ENCODE measurements at regions not wholly inside any gene's neighbourhood (a gene's known extent, or its start where the extent isn't known, plus 50 kb on each side); places are given as distances from the start of the nearest gene placed in this dataset.

DNA sequence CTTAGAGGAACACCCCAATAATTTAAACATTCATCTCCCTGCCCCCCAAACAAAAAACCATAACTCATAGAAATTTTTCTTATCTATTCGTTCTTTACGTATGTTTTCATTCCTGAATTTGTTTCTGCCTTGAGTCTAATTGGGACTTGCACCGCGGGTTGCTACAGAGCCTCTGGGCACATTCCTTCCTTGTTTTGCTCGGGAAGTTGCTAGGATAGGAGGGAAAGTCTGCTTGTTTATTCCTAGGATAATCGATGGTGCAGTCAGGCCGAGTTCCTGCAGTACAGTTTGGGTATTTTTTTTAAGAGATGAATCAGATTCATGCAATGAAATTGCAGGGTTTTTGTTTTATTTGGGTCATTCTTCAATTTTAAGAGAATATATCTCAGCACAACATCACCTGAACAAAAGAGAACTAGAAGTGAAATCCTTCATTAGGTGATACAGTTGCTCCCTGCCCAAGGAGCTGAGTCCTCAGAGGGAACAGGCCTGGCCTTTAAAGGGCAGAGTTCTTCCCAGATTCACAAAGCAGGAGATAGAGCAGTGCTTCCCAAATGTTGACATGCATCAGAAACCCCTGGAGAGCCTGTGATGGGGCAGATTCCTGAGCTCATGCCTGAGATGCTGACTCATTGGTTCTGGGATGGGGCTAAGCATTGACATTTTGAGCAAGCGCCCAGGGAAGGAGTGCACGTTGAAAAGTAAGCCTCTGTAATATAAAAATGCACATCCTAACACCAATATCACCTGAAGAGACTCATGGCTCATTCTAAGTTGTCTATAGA is 114.9 kb upstream of the FAM9B start:
- no peak for DNase-seq

DNA sequence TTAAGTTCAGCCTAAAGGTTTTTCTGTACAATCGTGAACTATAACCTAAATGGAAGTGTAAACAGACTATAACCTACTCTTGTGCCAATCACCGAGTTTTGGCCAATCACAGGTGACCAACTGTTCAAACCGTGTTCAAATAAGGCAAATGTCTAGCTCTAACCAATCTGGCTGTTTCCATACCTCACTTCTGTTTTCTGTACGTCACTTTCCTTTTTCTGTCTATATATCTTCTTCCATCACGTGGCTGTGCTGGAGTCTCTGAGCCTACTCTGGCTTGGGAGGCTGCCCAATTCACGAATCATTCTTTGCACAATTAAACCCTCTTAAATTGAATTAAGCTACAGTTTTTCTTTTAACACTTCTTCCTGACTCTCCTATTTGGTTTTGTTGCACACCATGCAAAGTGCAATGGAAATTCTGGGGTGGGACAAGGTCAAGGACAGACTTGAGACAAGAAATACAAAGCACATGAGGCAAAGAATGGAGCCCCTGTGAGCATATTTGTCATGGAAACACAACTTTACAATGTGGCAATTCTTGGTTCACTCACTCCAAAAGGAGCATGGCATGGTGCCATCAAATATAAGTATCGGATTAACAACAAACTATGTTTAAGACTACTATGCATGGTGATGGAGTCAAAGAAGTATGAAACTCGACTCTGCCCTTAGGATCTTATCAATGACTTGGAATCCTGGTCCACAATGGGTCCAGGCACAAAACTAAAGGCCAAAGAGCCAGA is 115.7 kb upstream of the FAM9B start:
- no peak for DNase-seq

DNA sequence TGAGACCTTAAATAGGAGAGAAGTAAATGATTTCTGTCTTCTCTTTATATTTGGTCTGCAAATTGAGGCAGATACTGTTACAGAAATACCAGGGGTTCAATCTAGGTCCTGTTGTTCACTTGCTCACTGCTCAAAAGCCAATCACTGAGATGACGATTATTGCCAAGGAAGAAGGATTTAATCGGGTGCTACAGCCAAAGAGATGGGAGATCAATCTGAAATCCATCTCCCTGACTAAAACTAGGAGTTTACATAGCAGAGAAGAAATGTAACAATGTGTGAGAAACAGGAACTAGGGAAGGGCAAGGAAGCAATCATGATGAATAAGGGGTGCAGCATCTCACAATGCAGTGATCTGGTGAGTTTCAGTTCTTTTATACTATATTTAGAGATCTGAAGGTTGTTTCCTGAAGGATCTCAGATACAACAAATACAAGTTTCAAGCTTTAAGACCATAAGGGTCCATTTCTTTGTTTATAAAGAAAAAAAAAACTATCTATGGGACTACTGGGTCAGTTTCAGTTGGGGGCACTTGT is 117.9 kb upstream of the FAM9B start:
- DNase-seq = no peak

DNA sequence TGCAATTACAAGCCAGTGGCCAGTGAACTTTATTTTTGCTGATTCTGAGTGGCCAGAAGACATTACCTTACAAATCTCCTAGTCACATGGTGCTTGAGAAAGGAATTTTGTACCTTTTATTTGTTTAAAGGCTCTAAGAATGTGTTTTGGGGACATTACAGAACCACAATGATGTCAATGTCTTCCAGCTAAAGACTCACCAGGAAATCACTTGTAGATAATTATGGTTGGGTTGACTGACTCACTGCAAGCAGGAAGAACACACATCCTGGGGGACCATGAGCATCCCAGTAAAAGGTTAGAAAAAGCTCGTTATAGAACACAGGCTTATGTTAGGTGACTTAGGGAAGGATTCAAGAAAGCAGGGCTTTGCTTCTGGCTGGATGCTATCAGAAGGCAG is 119.4 kb upstream of the FAM9B start:
- no peak for DNase-seq

DNA sequence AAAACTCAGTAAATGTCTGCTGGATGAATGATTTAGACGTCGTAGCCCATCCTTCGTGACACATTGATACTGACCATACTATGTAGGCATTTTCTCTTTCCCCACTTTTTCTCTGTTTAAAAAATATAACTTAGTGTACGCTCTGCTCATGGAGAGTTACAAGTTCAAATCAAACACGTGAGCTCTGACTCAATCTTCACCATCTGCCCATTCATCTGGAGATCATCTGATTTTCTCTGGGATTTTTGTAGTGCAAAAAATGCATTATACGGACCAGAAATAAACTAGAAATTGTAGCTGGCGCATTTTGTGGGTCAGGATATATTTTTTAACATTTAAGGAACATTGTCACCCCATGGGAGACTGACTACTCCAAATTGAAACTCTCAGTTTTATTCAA is 124.7 kb upstream of the FAM9B start:
- no peak for DNase-seq

DNA sequence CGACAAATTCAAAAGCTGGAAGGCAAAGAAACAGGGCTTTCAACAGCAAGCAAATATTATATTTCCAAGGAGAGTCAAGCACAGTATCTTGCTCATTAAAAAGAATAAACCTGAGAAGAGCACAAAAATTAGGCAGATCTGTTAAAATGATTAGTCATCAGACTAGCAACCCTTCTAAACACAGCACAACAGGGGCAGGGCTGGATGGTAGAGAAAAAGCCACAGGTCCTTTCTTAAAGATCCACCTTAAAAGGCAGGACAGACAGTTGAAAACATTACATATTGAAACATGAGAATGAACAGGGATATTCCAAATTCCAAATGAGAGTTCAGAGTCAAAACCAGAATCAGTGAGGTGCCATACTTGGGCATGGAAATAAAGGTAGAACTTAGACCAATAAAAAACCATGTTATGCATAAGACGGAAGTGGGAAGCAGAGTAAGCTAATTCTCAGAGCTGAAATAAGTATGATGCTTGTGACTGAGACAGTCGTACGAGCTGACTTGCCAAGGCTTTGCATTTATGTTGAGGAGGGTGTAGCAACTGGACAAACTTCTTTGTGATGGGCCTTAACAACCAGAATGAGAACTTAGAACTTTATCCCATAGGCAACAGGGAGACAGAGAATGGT is 126.9 kb upstream of the FAM9B start:
- DNase-seq = peak in 1 of 5 donors; percentile 6

DNA sequence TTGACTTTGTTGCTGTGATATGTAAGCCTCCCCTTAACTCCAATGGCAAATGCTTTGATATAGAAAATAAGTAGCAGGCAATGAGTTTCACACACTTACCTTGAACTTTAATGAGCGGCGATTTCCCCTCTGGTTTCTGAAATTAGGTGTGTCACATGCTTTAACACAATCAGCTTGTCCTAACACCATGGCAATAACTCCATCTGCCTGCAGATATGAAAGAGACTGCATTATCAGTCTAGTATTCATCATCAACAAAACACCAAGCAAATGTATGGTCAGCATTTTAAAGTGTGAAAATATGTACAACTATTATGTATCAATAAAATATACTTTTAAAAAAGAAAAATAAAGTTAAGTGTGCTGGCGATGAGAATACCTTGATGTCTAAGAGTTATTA is 128.8 kb upstream of the FAM9B start:
- DNase-seq = no peak

DNA sequence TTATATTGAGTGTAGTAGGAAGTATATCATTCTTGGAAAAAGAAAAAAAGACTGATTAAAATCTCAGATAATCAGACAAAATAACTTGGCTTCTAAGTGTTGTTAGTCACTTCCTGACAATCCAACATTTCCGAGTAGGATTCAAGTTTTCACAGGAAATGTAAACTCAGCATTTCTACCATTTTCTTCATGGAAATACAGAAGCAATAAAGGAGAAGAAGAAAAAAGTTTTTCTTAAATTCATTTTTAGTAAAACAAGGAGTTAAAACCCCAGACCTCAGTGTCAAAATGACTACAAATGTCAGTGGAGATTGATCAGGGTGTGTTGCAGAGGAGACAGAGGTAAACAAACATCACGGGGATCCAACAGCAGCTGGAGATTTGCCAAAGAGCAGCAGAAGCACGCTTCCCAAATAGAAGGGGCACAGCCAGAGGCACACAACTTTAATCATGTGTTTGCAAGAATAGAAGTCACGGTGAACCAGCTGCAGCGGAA is 129.3 kb upstream of the FAM9B start:
- peak in 1 of 5 donors; percentile 2 for DNase-seq

DNA sequence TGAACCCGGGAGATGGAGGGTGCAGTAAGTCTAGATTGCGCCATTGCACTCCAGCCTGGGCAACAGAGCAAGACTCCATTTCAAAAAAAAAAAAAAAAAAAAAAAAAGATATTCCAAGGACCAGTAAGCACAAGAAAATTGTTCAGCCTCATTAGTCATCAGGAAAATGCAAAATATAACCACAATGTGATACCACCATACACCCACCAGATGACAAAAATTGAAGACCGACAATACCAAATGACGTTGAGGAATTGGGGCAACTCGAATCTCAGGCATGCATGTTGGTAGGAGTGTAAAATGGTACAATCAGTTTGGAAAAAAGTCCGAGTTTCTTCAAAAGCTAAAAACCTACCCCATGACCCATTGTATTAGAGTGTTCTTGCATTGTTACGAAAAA is 130.2 kb upstream of the FAM9B start:
- DNase-seq = no peak

DNA sequence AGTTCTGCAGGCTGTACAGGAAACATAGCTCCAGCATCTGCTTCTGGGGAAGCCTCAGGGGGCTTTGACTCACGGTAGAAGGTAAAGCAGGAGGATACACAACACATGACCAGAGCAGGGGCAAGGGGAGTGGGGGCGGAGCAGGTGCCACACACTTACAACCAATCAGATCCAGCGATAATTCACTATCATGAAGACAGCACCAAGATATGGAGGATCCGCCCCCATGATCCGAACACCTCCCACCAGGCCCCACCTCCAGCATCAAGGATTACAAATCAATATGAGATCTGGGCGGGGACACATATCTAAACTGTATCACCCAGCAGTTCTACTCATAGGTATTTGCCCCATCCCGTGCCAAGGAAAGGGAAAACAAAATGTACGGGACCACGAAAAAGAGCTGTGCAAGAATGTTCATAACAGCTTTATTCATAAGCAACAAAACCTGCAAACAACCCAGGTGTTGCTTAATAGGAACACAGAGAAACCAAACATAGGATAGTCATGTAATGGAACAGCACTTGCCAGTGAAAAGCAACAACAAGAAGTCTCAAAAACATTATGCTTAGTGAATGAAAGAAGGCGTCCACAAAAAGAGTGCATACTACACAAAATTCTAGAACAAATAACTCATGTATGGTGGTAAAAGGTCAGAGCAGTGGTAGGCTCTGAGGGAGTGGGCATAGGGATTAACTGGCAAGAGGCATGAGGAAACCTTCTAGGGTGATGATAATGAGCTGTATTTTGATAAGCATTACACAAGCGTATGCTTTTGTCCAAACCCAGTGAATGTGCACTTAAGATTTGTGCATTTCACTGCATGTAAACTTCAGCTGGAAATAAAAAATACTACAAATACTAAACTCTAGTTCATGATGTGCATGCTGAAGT is 130.9 kb upstream of the FAM9B start:
- no peak for DNase-seq

DNA sequence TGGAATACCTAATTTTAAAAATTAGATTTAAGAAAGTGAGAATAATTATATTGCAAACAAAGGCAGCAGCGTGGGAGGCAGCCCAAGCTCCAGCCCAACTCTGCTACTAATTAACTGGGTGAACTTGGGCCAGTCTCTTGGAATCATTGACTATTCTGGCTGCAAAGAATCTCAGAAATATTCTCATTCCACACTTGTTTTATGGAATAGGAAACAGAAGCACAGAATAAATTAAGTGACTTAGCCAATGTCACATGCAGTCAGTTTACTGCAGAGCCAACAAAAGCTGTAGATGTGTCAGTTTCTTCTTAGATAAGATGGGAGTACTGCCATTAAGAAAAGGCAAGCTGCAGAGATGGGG is 132.6 kb upstream of the FAM9B start:
- DNase-seq = no peak

DNA sequence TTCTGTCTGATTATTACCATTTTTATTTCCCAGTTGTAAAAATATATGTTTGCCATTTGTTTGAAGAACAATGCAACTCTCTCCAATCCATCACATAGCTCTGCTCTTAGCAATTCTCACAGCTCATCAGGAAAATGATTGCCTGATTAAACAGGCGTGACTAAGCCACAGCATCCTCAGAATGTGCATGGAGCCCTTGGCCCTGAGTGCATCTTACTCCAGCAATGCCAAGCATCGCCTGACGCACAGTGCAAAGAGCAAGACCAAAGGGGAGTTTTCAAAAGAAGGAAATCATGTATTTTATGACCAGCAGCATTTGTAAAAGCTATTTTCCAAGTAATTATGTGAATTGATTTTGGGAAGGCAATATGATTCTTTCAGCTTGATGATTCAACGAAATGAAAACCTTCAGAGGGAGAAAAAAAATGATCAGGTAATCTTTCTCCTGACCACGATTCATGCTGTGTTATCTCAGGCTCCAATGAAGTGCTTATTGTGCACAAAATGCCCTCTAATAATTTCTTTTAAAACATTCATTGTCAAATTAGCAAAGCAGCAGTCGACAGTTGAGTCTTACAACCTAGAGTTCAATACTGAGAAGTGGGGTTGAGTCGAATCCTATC is 138.0 kb upstream of the FAM9B start:
- no peak for DNase-seq

DNA sequence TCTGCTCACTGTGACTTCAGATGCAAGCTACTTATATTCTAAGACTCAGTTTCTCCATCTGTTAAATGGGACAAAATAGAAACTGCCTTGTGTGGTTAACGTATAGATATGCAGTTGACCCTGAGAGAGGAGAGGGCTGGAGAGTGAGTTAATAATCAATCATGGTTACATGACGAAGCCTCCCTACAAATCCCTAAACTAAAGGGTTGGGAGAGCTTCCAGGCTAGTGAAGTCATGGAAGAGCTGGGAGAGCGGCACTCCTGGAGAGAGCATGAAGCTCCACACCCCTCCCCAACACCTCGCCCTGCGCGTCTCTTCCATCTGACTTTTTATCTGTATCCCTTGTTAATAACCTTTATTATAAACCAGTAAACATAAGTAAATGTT is 138.5 kb upstream of the FAM9B start:
- no peak for DNase-seq

DNA sequence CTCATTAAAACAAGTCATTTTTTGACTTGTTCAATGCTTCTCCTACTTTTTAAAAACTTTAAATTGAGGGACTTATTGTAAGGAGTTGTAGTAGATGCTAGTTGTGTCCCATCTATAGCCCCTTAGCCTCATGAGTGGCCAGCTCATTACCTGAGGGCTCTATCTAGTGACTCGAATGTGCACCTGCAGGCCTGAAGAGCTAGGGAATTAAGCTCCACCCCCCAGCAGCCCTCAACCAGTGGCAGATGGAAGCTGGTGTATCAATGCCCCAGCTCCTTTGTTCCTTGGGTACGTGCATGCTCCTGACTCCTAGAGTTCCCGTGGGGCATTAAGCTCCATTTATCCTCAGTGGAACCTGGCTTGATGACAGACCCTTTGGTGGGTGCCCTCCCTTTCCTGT is 146.7 kb upstream of the FAM9B start:
- DNase-seq = no peak

DNA sequence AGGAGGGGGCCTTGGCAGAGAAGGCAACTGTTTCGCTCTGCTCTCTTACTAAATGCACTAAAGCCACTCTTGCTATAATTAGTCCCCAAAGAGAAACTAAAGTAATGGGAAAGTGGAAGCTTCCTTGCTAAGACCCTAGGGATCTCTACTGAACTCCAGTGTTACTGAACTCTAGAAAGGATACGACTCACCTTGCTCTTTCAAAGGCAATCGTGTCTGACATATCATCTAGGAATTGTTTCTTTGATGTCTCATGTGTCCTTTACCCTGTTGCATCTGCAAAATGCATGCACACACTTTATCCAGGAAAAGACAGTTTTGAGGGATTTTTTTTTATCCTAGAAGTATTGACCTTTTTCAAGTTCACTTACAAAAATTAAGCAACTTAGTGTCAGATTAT is 148.1 kb upstream of the FAM9B start:
- DNase-seq = no peak

DNA sequence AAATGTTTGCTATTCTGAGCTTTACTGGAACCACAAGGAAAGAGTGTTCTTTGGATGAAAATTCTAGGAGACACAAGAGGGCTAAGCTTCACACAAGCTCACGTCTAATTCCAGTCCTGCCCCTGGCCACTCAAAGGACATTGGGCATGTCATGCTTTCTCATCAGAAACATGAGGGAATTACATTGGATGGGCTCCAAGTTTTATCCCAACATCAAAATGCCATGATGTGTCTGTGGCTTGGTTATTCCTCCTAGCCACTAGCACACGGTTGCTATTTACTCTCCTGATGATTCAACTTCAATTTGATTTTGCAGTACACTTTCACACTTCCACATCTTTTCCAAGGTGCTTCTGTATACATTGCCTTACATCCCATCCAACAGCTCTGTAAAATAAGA is 149.6 kb upstream of the FAM9B start:
- no peak for DNase-seq

DNA sequence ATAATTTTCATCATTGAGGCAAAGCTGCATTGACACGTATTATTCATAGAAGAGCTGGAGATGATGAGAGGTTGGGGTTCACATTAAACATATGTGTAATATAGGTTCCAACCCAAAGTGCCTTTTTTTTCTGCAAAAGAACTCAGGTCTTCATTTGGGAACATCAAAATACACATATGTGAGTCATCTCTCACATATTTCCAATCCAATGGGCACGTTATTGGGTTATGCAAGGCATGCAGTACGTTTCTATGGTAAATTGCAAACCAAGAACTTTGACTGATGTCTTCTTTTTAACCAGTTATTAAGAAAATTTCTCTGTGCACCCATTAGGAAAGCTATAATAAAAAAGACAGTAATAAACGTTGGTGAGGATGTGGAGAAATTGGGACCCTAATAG is 150.3 kb upstream of the FAM9B start:
- DNase-seq = no peak

DNA sequence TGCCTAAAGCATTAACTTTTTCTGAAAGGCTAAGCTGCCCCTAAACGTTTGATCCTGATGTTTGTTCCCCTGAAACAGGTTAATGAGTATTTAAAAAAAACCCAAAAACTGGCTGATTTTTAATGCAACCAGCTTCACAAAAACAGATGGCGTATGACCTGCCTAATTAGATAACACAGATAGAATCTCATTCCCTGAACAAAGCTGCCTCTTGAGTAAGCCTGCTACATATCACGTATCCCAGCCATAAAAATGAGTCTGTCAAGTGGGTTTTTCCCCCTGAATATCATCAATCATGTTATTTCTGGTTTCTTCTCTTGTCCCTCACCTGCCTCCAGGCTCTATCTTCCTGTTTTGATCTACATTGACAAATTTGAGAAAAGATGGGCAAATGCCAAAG is 154.2 kb upstream of the FAM9B start:
- DNase-seq = no peak

DNA sequence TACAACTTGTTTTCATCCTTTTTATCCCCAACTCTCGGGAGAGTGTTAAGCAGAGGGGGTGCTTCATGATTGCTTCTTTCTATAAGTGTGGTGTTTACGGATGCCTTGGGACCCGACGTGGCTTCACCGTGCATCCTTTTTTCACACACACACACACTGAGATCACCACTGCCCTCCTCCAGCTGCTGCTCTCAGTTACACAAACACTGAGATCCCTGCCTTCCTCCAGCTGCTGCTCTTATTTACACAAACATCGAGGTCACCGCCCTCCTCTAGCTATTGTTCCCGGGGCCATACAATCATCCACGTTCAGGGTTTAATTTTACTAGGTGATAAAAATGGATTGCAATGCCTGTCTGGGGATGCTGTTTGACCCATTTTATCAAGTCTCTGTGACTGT is 155.4 kb upstream of the FAM9B start:
- no peak for DNase-seq

DNA sequence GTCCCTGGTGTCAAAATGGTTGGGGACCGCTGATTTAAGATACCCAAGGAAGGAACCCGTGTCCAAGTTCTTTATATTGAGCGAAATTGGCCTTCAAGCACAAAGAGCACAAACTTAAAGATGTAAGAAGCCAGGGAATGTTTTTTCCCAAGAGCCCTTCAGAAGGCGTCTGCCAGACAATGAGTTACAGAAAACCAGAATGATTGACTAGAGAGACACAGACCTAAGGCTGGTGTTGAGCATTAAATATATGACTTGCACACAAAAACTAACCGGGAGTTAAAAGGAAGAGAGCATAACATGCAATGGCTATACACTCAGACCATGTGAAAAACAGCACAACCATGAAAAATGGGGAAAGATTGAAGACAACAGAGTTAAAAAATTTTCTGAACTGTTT is 157.5 kb upstream of the FAM9B start:
- no peak for DNase-seq

DNA sequence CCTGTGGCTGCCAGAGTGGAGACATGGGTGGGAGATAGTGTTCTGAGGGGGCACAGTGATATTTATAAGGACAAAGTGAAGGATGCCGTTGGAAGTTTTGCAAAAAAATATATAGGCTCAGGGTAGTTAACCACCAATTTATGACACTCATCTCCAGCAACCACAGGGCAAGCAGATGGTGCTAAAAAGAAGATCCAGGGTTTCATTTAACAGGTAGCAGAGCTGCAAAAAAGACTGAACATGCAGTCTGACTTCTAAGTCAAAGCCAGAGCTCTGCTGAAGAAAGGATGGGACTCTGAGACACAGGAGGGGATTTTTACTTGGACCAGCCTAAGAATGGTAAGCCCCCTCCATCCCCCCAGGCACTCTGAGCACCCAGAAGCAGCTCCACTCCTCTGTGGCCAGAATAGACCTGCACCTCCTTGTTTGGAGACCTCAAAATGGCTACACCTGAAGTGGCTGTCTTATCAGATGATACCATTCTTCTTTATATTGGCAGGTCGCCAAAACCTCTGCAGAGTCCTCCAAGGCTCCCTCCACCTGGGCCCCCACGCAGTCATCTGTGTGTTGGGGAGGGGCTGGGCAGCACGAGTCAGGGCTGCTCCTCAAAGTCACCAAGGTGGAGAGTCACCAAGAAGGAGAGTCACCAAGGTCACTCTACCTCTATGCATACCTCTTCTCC is 161.4 kb upstream of the FAM9B start:
- DNase-seq = no peak

Measured in T-helper 1 cell (primary cell).